ENCODE measurements at regions not wholly inside any gene's neighbourhood (a gene's known extent, or its start where the extent isn't known, plus 50 kb on each side); places are given as distances from the start of the nearest gene placed in this dataset.
A peak's percentile ranks its signal among the peaks of the same experiment; 100 is the strongest.

DNA sequence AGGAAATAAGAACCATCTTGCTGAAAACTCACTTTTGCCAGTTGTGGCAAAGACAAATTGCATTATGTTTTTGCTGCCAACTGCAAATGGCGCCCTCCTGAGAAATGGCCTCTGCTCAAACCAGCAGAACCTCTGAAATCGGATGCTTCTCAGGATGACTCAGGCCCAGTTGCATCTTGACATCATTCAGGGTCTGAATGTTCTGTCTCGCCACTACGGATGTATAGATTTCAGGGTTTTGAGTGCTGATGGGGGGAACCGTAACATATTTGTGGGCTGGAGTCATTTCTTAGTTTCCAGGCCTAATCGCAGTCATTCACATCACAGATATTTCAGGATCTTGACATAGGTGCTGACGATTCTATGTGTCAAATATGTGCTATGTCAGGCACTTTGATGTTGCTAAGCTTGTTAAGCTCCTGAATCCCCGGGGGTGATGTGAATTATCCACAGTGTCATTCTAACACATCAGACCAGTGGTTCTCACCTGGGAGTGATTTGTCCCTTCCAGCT is 207.1 kb downstream of the NFATC2 start:
- DNase-seq (ENCODE audit: low read depth), result peak; percentile 19

DNA sequence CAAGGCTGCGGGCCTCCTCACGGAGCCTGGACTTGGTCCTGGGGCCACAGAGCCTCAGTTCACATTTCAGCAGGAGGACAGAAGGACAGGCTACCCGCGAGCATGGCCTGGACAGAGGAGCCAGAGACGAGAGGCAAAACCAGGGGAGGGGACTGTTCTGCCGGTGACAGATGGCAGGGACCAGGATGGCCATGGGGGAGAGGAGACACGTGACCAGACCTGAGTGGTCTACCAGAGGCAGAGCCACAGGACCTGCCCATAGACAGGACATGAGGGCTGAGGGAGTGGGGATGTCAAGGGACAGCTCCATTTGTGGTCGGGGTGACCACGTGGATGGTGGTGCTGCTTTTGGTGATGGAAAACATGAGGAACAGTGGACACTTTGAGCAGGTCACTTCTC is 207.9 kb downstream of the NFATC2 start:
- no peak for DNase-seq (ENCODE audit: low read depth)

GRCh38 chr20:51333971-51334370 is 208.5 kb downstream of the NFATC2 start:
- no peak for DNase-seq (ENCODE audit: low read depth)

DNA sequence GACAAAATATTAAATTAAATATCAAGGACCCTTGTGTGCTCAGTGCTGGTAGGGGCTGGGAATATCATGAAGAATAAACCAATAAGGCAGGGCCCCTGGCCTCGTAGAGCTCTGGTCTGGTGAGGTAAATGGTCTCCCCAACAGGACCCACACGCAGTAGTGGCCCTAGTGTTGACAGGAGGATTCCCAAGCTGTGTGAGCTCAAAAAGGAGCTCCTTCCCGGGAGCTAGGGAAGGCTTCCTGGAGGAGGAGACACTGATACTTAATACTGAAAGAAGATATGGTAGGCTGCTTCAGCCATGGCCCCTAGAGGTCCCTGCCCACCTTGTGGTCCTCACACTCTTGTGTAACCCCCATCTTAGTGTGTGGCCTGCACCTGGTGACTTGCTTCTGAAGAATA is 209.1 kb downstream of the NFATC2 start:
- no peak for DNase-seq (ENCODE audit: low read depth)

- no peak for DNase-seq (ENCODE audit: low read depth)
These were observed 211.0 kb downstream of the NFATC2 start for GRCh38 chr20:51331481-51331880.

DNA sequence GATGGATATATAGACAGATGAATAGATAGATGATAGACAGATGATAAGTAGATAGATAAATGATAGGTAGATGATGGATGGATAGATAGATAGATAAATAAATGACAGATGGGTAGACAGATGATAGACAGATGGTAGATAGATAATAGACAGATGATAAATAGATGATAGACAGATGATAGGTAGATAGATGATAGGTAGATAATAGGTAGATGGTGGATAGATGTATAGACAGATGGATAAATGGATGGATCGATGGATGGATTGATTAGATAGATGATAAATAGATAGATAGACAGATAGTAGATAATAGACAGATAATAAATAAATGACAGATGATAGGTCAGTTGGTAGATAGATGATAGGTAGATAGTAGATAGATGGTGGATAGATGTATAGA is 212.7 kb downstream of the NFATC2 start:
- no peak for DNase-seq (ENCODE audit: low read depth)

- DNase-seq (ENCODE audit: low read depth), result no peak
These were observed 215.2 kb downstream of the NFATC2 start for GRCh38 chr20:51327251-51327841.

GRCh38 chr20:51326201-51326819 is 216.2 kb downstream of the NFATC2 start:
- DNase-seq (ENCODE audit: low read depth), result peak; percentile 15

DNA sequence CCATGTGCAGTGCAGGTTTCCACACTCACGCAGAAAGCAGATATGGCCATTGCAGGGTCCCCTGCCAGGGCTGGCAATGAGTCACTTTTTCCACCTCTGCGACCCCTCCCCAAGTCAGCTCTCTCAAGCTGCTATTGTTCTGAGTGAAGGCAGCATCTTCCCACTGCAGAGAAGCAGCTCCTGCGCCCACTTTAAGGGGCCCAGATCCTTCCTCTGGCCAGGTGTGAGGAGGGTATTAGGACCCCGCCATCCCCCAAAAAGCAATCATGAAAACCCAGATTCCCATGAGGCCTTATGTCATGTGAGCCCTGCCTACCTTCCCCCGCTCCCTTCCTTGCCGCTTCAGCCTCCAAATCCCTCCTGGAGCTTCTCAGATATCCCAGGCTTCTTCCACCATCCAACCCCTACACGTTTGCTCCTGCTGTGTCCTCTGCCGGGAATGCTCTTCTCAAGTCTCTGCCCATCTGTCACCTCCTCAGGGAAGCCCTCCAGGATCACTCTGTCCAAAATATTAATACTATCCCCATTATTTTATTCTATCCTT is 220.3 kb downstream of the NFATC2 start:
- no peak for DNase-seq (ENCODE audit: low read depth)

- no peak for DNase-seq (ENCODE audit: low read depth)
These were observed 221.0 kb downstream of the NFATC2 start for GRCh38 chr20:51321343-51322163.

DNA sequence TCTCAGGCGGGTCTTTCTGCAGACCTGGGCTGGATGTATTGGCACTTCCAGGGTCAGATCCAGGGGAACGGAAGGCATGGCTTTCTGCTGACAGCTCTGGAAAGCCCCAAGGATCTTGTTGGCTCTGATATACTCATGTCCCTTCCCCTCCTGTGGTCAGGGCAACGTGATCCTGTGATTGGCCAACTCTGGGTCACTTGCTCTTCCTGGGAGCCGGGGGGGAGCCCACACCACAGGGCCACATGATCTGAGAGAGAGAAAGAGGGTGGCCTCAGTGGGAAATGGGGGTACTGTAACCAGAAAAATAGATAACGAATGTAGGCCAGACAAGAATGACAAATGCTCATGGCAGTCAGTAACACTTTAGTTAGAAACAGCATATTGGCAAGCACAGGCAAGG is 223.0 kb downstream of the NFATC2 start:
- DNase-seq (ENCODE audit: low read depth), result no peak

GRCh38 chr20:51318058-51318949 is 224.2 kb downstream of the NFATC2 start:
- peak; percentile 50 for DNase-seq (ENCODE audit: low read depth)

DNA sequence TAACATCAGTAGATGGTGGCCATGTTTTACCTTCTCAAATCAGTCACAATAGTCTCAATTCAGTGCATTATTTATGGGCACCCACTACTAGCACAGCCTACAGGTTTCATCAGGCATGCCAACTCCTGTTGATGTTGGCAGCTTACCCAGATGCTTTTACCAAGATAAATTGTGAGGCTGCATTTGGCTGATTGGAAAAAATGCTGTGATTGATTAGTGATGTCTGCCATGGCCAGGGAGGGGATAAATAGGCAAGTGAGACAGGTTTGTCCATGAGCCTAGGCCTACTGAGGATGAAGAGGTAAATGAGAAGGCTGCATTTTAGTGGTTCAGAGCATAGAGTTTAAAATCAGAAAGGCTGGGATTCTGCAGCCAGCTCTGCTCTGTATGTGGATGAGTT is 227.1 kb downstream of the NFATC2 start:
- no peak for DNase-seq (ENCODE audit: low read depth)

DNA sequence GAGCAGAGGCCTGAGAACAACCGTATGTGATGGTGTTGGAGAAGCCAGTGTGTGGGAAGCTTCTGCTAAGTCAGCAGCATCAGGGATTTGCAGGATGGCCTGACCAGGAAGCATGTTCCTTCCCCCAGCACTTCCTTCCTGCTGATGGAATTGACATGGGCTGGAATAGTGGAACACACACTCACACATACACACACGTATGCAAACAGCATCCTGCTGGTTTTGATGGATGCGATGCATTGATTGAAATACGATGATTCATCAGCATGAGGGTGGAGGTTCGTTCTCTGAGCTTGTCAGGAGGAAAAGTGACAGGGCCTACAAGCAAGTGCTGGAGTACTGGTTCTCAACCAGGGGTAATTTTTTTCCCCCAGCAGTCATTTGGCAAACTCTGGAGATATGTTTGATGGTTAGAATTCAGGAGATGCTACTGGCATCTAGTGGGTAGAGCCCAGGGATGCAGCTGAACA is 229.1 kb downstream of the NFATC2 start:
- DNase-seq (ENCODE audit: low read depth), result no peak

DNA sequence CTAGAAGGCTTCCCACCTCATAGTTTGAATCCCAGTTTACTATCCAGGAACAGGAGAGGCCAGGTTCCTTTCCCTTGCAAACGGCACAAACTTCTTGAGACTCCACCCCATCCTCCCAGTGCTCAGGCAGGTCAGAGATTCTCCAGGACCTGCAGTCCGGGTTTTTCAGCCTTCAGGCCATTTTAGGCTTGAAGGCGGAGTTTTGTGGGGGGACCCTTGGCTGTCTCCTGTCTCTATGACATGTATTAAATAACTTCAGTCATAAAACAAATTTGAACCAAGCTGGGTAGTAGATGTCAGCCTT is 230.1 kb downstream of the NFATC2 start:
- DNase-seq (ENCODE audit: low read depth), result no peak

DNA sequence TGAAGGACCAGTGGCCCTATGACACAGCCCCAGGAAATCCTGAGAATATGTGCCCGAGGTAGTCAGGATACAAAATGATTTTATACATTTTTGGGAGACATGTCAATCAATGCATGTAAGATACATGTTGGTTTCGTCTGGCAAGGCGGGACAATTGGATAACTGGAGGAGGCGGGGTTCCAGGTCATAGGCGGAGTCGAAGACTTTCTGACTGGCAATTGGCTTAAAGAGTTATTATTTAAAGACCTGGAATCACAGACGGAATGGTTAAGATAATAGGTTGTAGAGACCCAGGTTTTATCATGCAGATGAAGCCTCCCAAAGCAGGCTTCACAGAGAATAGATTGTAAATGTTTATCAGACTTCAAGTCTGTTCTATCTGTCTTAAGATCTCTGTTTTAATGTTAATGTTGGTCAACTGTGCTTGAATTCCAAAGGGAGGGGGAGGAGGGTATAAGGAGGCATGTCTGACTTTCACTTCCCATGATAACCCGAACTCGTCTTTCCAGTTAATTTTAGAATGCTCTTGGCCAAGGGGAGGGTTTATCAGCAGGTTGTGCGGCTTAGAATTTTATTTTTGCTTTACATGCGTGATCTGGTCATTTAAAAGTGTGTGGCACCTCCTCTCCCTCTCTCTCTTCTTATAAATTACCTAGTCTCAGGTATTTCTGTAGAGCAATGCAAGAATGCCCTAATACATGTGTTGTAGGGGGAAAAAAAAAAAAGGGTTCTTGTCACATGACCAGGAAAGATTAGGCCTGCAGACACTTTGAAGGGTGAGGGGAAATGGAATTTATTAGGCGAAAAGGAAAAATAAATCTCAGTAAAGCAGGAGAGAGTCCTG is 230.7 kb downstream of the NFATC2 start:
- no peak for DNase-seq (ENCODE audit: low read depth)

GRCh38 chr20:51310216-51310615 is 232.3 kb downstream of the NFATC2 start:
- no peak for DNase-seq (ENCODE audit: low read depth)

- no peak for DNase-seq (ENCODE audit: low read depth)
These were observed 233.4 kb downstream of the NFATC2 start for GRCh38 chr20:51309128-51309527.

DNA sequence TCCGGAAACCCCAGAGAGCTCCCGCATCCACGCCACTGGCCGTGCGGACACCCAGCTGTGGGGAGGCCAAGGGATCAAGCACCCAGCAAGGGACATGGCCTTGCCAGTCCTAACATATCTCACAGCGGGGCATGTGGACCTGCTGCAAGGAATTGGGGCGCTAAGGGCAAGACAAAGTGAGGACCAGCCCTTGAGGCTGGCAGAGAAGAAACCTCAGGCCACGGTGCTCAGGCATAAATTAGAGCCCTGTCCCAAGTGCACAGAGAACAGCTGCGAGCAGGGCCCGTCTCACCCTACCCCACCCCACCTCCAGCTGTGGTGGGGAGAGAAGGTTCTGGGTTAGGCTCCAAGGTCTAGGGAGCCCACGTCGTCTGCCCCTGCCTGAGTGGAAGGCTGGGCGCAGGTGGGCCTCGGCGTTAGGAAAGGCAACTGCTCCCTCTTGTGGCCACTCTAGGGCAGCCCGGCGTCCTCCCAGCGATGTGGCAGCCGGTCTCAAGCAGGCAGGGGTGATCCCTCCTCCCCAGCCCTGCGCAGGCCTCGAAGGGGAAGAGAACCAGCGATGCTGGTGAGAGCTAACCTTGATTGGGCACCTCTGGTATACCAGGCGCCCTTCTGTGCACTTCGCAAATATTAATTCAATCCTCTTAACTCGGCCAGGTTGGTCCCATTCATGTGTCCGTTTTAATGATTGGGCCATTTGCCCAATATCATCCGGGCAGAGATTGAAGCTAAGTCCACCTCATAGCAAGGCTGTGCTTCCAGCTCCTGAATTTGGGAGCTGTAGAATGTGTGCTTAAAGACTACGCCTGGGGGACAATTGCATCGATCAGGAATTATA is 235.8 kb downstream of the NFATC2 start:
- DNase-seq (ENCODE audit: low read depth), result peak; percentile 67

- no peak for DNase-seq (ENCODE audit: low read depth)
These were observed 236.4 kb downstream of the NFATC2 start for GRCh38 chr20:51306081-51306480.

Data from activated T-cell treated with anti-CD3 and anti-CD28 coated beads for 48 hours (primary cell).